ENCODE measurements at regions not wholly inside any gene's neighbourhood (a gene's known extent, or its start where the extent isn't known, plus 50 kb on each side); places are given as distances from the start of the nearest gene placed in this dataset.
"Not testable (repeated sequence)": the region's sequence is repeated elsewhere in the genome, so short reads cannot be mapped to it uniquely, and the experiment has no call there.

DNA sequence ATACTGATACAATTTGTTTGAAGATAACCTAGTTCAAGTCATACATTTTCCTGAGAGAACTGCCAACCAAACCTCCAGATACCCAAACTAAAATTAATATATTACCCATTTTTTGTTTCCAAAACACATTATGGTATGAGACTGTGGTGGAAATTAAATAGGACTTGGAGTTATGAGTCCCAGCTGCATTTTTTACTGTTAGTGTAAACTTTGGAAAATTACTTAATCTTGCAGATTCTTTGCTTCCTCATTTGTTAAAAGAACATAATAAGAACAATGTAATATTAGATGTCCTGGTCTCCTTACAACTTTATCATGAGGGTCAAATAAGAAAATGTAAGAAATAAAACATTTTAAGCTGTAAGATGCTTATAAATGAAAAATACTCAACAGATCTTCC is 98.2 kb upstream of the TRIB2 start:
- DNase-seq (ENCODE audit: low spot score), result no peak

DNA sequence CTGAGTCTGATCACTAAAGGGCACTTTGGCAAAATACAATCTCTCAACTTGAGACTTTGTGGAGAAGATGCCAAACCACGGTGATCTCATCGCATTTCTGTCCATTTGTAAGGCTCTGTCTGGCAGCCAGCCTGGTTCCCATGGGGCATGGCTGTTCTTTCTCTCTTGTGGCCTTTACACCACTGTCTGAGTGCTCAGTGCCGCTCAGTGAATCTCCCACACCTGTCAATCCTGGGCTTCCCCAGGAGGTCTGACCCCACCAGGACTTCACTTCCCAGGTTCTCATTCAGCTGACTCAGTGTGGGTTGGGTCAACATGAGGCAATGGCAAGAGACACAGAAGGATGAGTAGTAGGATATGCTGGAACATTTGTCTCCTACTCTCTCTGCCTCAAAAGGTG is 96.8 kb upstream of the TRIB2 start:
- no peak for DNase-seq (ENCODE audit: low spot score)

DNA sequence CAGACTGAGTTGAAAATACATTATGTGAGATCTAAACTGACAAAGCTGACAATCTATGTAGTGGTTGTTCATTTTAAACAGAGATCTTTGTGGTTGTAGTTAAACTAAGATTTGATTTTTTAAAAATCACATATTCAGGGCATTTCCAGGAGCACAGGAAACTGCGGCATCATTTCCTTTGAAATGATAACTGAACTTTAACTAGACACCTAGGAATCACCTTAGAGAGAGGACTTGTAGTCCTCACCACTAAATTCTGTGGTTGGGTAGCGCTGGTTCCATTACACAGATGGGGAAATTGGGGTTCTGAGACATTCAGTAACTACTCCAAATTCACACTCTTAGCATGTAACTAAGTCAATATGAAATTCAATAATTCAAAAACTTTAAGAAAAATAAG is 96.0 kb upstream of the TRIB2 start:
- no peak for DNase-seq (ENCODE audit: low spot score)

- no peak for DNase-seq (ENCODE audit: low spot score)
Observed at GRCh38 chr2:12623051-12623450, 93.7 kb upstream of the TRIB2 start.

GRCh38 chr2:12624384-12624783 is 92.4 kb upstream of the TRIB2 start:
- no peak for DNase-seq (ENCODE audit: low spot score)

DNA sequence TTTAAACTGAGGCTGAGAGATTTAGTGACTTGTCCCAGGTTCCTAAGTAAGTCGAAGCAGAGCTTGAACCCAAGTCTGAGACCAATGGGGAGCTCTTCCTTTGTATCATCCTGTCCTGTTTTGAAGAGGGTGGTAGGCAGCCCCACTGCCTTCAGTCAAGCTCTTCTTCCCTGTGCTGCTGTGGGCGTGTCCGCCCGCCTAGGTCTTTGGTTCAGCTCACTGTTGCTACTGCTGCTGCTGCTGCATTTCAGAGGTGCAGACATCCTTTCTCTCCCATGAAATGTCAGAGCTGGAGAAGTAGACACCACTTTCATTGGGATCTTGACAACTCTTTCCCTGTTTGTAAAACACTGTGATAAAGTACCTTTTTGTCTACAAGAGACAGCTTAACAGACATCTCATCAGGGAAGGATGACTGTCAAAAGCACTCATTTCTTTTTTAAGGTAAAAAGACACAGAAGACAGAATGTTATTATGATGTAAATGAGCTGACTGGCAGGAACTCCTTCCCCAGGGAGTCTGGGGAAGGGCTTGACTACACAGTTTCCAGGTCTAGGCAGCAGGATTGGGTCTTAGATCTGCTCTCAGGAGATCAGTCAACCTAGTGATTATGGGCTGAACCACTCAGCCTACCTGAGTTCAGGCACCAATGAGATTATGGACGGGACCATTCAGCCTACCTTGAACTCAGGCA is 91.7 kb upstream of the TRIB2 start:
- no peak for DNase-seq (ENCODE audit: low spot score)

GRCh38 chr2:12628541-12628940 is 88.2 kb upstream of the TRIB2 start:
- DNase-seq (ENCODE audit: low spot score), result not testable (repeated sequence)

- no peak for DNase-seq (ENCODE audit: low spot score)
Observed at GRCh38 chr2:12636837-12637581, 79.7 kb upstream of the TRIB2 start.

DNA sequence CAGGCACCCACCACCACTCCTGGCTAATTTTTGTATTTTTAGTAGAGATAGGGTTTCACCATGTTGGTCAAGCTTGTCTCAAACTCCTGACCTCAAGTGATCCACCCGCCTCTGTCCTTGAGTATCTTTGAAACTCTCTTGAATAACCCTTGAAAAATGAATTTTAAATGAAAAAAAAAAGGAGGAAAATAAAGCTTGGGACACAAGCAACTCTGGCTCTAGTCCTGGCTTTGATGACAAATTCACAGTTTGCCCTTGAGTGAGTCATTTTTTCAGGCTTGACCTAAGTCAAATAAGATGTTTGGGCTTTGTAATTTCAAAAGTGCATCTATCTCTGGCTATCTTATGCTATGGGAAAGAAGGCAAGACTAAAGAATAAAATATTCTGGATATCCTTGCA is 79.0 kb upstream of the TRIB2 start:
- DNase-seq (ENCODE audit: low spot score), result no peak

DNA sequence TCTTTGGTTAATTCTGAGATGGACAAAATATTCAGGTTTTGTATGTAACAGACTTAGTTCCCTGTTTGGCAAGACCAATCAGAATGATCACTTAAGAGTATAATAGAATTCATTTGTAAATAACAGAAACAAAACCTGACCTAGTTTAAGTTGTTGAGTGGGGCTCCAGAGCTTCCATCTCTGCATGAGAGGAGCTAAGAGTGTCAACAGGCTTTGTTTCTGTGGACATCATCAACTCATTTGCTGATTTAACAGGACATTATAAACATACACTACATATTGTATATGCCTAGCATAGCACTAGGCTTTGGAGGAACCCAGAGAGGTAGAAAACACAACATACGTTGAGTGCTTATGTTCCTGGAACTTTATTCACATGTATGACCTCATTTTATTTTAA is 75.3 kb upstream of the TRIB2 start:
- no peak for DNase-seq (ENCODE audit: low spot score)

DNA sequence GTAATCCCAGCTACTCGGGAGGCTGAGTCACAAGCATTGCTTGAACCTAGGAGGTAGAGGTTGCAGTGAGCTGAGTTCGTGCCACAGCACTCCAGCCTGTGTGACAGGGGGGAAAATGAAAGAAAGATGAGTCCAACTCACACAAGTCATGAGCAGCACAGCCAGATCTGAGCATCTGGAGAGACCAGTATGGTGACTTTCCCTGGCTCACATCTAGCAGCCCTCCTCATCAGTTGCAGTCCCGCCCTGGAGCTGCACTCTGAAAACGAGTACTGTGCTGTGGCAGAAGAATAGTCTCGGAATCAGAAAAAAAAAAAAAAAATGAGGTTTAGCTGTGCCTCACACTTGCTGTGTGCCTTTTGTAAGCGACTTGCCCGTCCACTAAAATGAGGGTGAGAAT is 74.4 kb upstream of the TRIB2 start:
- DNase-seq (ENCODE audit: low spot score), result no peak

DNA sequence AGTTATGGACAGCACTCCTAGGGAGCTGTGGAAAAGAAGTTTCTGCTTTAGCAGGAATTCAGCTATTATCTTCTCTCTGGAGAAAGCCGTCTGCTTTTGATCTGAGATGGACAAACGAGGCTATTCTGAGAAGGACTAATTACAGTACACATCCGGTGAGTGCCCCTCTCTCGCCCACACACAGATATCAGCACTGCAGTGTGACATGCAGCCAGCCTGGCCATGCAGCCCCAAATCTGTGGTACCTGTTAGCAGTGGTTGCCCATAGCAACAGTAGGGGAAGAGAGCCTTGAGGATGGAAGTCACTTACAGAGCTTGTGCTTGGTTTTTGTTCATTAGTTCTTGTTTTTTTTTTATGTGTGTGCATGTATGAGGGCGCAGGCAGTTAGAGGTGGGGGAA is 73.9 kb upstream of the TRIB2 start:
- no peak for DNase-seq (ENCODE audit: low spot score)

DNA sequence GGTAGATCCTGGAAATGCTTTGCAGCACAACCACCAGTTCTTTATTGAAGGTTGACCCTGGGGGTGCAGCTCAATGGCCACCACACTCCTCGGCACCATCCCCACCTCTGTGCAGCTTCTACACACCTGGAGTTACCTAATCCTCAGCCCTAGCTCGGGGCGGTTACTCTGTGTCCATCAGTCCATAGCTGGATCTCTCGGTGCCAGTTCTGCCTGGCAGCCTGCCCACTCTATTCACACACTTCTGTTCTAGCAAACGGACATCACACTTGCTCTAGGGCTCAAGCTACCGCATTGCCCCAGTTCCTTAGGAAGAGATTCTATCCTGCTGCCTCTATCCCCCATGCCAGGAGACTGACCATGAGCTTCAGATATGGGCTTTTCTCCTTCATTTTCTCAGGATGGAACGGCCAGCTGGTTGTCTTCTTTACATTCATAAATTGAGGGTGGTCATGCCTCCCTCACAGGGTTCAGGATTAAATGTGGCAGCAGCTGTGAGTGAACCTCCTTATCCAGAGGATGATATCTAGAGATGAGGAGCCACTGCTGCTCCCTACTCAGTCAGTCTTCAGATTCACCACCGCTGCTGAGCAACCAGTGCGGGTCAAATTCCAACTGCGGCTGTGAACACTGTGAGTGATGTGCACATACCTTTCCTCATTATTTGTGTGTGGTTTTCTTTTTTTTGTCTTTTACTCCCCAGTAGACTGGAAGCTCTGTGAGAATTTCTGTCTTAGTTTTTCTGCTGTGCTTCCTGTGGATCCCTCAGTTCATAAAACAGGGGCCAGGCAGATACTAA is 66.9 kb upstream of the TRIB2 start:
- no peak for DNase-seq (ENCODE audit: low spot score)

DNA sequence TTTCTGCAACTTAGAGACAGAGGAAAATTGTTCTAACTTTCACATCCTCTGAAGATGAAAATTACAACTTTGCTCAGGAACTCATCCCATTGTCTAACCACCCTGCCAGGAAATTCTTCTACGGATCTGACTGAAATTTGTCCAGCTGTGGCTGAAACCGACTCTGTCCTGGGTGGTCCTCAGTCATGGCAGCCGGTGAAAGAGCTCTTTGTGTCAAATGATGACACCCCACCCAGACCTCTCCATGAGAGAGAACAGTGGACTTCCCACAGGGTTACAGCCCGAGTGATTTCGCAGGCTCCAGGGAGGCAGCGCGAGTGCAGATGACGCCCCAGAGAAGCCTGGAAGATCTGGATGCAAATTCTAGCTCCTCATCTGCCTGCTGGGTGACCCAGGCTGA is 65.1 kb upstream of the TRIB2 start:
- DNase-seq (ENCODE audit: low spot score), result no peak

- no peak for DNase-seq (ENCODE audit: low spot score)
Observed at GRCh38 chr2:12652723-12653122, 64.0 kb upstream of the TRIB2 start.

DNA sequence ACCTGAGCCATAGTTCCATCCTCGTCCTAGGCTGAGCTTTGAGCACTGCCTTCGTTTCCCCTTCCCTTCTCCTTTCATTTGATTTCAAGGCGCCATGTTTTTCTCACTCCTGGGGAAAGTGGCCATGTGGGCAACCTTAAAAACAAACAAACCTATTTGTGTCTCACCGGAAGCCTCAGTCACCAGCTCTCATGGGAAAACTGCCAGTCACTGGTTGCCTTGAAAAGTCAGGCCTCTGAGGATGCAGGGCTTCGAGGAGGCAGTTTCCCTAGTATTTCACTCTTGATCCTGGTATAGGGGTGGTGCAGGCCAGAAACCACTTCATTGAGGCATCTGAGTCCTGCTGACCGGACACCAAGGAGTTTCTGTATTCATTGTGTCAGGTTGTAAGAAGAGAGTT is 59.2 kb upstream of the TRIB2 start:
- no peak for DNase-seq (ENCODE audit: low spot score)

- DNase-seq (ENCODE audit: low spot score), result no peak
Observed at GRCh38 chr2:12658310-12658945, 58.3 kb upstream of the TRIB2 start.

- no peak for DNase-seq (ENCODE audit: low spot score)
Observed at GRCh38 chr2:12661489-12661888, 55.2 kb upstream of the TRIB2 start.

DNA sequence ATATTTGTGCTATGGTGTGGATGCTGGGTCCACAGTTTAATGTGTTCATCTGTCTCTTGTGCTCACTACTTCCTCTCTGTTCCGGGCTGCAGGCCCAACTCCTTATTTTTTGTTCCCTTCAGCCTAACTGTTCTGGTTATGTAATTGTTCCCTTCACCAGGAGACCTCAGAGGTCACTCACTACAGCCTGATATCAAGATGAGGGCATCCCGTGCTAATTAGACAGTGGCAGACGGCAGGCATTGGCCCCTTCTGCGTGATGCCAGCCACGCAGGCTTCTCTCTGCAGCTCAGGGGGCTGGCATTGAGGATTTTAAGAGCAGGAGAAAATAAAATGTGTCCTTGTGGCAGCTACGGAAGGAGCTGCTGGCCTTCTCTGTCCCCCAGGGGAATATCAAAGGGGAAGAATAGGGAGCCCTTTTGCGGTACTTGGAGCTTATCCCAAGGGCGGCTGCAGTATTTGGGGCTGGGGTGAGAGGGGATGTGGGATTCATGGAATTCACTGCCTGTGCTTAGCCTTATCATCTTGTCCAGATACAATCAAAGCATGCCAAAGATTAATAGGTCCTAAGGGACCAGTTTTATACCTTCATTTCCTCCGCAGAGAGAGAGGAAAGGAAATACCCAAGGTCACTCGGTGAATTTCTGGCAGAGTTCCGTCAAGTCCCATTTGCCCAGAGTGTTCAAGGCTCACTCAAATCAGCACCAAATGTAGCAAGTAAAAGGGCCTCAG is 53.3 kb upstream of the TRIB2 start:
- no peak for DNase-seq (ENCODE audit: low spot score)

GRCh38 chr2:12665334-12665733 is 51.4 kb upstream of the TRIB2 start:
- DNase-seq (ENCODE audit: low spot score), result no peak

DNA sequence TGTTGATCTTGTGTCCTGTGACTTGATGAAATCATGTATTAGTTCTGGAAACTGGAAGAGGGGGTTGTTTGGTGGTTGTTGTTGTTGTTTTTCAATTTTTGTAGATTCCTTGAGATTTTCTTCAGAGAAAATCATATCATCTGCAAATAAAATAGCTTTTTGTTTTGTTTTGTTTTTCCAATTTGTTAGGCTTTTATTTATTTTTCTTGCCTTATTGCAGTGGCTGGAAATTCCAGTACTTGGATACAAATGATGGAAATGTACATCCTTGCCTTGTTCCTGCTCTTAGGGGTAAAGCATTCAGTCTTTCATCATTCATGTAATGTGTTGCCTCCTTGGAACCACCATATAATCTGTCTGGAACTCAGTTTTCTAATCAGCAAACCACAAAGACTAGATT is 50.3 kb upstream of the TRIB2 start:
- no peak for DNase-seq (ENCODE audit: low spot score)
